Lower lobe of right lung (tissue), 2 donors: ENCODE measurements at regions not wholly inside any gene's neighbourhood (a gene's known extent, or its start where the extent isn't known, plus 50 kb on each side); places are given as distances from the start of the nearest gene placed in this dataset.

Experiments used
- ATAC-seq, 2 donors: fragments of 200-7000 bp; cut with Tn5 transposase; one replicate each; pipeline ENCODE4 v1.9.1; 2020 to 2022; ENCODE audit warnings: mild to moderate bottlenecking in 2 of 2, moderate library complexity in 2 of 2
- DNase-seq: peaks from one replicate; pipeline ENCODE4 v3.0.0-alpha.2; 2020
- H3K27ac ChIP-seq: fragments of 200-600 bp; one replicate; pipeline ENCODE4 v1.8.0; 2022
- H3K27me3 ChIP-seq: fragments of 200-600 bp; one replicate; pipeline ENCODE4 v1.8.0; 2022; ENCODE audit warnings: low read depth
- H3K36me3 ChIP-seq: fragments of 200-600 bp; one replicate; pipeline ENCODE4 v1.8.0; 2022; ENCODE audit warnings: mild to moderate bottlenecking
- H3K4me1 ChIP-seq: fragments of 200-600 bp; one replicate; pipeline ENCODE4 v1.8.0; 2022
- H3K4me3 ChIP-seq: fragments of 200-600 bp; one replicate; pipeline ENCODE4 v1.8.0; 2022; ENCODE audit warnings: mild to moderate bottlenecking
- H3K9me3 ChIP-seq: fragments of 200-600 bp; one replicate; pipeline ENCODE4 v1.8.0; 2022
- intact Hi-C: fragments of 100-400 bp; cut with DNase I; formaldehyde crosslinking; loops from one replicate; pipeline ENCODE4 v1.11.0; 2022
- TF ChIP-seq, protein P1 (sequence below): fragments of 200-600 bp; IDR thresholded peaks from one replicate; pipeline ENCODE4 v1.8.0; 2022; ENCODE audit warnings: antibody characterized with exemption, mild to moderate bottlenecking
- donor health status: DM: no; HTN: yes; CAD: no; lungs with severe emphysema.

DNA sequence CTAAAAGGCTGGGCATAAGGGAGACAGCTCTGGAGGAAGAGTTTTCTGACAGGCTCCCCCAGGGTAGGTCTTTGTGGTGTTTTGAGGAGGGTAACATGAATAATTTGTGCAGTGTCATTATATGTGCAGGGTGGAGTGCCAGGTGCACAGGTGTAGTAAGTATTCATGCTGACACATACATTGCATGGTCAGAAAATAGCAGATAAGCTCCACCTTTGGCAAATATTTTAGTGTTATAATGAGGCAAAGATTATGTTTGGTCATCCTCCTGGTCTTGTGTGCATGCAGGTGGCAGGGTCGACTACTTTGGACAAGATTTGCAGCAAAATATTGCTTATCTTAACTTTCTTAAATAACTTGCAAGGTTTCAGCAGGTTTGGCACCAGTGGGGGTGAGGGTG is 910.4 kb upstream of the PCDH10 start:
- H3K9me3 ChIP-seq, result peaks cover 5% of the 10 kb centered on the region
- TF ChIP-seq, protein P1, sequence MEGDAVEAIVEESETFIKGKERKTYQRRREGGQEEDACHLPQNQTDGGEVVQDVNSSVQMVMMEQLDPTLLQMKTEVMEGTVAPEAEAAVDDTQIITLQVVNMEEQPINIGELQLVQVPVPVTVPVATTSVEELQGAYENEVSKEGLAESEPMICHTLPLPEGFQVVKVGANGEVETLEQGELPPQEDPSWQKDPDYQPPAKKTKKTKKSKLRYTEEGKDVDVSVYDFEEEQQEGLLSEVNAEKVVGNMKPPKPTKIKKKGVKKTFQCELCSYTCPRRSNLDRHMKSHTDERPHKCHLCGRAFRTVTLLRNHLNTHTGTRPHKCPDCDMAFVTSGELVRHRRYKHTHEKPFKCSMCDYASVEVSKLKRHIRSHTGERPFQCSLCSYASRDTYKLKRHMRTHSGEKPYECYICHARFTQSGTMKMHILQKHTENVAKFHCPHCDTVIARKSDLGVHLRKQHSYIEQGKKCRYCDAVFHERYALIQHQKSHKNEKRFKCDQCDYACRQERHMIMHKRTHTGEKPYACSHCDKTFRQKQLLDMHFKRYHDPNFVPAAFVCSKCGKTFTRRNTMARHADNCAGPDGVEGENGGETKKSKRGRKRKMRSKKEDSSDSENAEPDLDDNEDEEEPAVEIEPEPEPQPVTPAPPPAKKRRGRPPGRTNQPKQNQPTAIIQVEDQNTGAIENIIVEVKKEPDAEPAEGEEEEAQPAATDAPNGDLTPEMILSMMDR, result no peak
- H3K4me3 ChIP-seq, result no peak overlapping the region
- no peaks in the 10 kb centered on the region for H3K27me3 ChIP-seq
- H3K27ac ChIP-seq, result no peak overlapping the region
- DNase-seq, result no peak
- intact Hi-C loops, result no loop called here
- H3K36me3 ChIP-seq, result no peaks in the 10 kb centered on the region
- H3K4me1 ChIP-seq, result no peaks in the 10 kb centered on the region
- no peak for ATAC-seq

DNA sequence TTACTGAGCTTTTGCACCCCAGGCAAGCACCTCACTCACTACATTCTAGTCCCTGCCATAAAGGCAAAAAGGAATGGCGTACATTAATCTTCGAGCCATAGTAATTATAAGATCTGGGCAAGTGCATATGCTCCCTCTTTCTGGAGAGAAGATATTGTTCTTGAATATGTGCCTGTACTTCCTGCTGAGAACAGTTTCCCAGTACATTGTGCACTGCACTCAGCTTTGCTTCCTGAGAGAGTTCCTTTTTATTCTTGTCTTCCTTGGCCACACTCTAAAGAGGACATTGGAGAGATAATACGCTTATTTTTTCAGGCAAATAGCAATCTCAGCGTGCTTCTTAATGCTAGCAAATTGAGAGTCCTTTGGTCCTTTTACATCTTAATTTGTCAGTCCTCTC is 909.0 kb upstream of the PCDH10 start:
- intact Hi-C loops, result no loop called here
- no peaks in the 10 kb centered on the region for H3K27me3 ChIP-seq
- ATAC-seq (no peak), DNase-seq (no peak)
- H3K4me1 ChIP-seq, result no peaks in the 10 kb centered on the region
- peaks cover 5% of the 10 kb centered on the region for H3K9me3 ChIP-seq
- H3K4me3 ChIP-seq, result no peak overlapping the region
- TF ChIP-seq, protein P1, result no peak
- no peak overlapping the region for H3K27ac ChIP-seq
- no peaks in the 10 kb centered on the region for H3K36me3 ChIP-seq

DNA sequence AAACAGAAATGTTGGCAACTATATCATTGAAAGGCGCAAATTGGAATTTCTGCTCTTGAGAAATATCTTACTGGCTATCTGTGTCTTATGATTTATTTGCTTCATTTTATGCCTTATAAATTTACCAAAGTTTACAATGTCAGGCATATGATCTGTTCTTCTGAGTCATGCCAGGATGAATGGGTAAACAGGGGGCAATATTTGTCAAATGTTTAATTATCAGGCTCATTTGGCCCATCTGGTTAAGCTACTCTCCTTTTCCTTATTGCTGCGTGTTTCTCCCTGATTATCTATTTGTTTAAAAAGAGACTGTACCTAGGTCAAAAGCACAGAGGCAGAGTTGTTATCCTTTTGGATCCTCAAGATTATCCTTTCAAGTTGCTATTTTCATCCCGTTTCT is 903.8 kb upstream of the PCDH10 start:
- Histone ChIP-seq H3K36me3 (no peaks in the 10 kb centered on the region), H3K27me3 (no peaks in the 10 kb centered on the region), H3K9me3 (peaks cover 5% of the 10 kb centered on the region), H3K27ac (no peak overlapping the region), H3K4me3 (no peak overlapping the region), H3K4me1 (no peaks in the 10 kb centered on the region)
- TF ChIP-seq, protein P1, result no peak
- intact Hi-C loops, result no loop called here
- ATAC-seq (no peak), DNase-seq (no peak)

DNA sequence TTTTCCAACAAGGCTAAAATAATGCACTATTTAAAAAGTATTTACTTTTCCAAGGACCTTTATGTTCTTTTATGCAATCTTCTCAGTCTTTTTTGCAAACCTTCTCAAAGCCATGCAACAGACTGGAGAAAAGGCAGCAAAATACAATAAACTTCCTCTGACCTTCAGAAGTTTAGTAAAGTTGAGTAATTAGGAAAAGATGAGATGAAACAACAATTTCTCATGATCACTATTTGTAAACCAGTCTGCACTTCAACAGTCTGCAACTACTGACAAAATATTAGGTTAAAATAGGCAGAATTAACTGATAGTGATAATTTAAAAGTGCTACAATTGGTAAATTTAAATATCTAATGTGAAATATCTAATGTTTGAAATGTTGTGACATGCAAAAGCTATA is 884.9 kb upstream of the PCDH10 start:
- DNase-seq (no peak), ATAC-seq (no peak)
- H3K27me3 ChIP-seq, result no peaks in the 10 kb centered on the region
- H3K36me3 ChIP-seq, result no peaks in the 10 kb centered on the region
- H3K4me1 ChIP-seq, result no peaks in the 10 kb centered on the region
- intact Hi-C loops, result no loop called here
- no peak overlapping the region for H3K4me3 ChIP-seq
- H3K27ac ChIP-seq, result no peak overlapping the region
- TF ChIP-seq, protein P1, result no peak
- no peaks in the 10 kb centered on the region for H3K9me3 ChIP-seq

DNA sequence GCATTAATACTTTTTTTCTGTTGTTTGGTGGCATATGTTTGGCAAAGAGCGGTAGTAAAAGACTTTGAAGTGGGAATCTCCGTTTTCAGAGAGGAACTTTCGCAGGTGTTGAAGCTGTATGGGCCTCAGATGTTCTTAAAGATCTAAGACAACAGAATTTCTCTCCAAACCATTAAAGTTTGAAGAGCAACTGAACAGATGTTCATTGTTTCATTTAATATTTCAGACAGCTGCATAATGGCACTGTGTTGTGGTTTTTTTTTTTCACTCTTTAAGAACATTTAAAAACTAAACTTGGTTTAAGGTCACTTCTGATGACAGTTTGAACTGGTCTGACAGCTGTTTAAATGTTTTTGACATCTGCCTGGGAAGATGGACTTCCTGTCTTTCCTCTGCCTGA is 882.7 kb upstream of the PCDH10 start:
- no peaks in the 10 kb centered on the region for H3K36me3 ChIP-seq
- no peak for ATAC-seq
- TF ChIP-seq, protein P1, result no peak
- DNase-seq, result no peak
- H3K27me3 ChIP-seq, result no peaks in the 10 kb centered on the region
- H3K9me3 ChIP-seq, result no peaks in the 10 kb centered on the region
- H3K27ac ChIP-seq, result no peak overlapping the region
- no peak overlapping the region for H3K4me3 ChIP-seq
- no peaks in the 10 kb centered on the region for H3K4me1 ChIP-seq
- intact Hi-C loops, result no loop called here

DNA sequence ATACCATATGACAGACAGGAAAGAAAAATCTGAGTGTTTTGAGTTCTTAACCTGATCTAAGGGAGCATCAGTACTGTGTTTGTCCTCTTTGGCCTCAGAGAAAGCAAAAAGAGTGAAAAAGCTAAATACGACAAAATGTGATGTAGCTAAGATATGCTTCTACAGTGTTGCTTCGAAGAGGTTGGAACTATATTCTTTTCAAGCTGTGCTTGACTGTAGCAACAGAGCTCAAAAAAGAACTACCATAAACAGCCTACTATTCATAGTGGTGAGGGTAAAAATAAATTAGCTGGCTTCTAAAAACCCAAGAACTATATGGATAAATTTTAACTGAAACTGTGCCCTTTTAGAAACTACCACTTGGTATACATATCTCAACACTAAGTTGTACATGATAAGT is 881.8 kb upstream of the PCDH10 start:
- no peaks in the 10 kb centered on the region for H3K9me3 ChIP-seq
- intact Hi-C loops, result no loop called here
- no peaks in the 10 kb centered on the region for H3K27me3 ChIP-seq
- H3K36me3 ChIP-seq, result no peaks in the 10 kb centered on the region
- DNase-seq, result no peak
- no peak overlapping the region for H3K27ac ChIP-seq
- no peaks in the 10 kb centered on the region for H3K4me1 ChIP-seq
- ATAC-seq, result no peak
- H3K4me3 ChIP-seq, result no peak overlapping the region
- TF ChIP-seq, protein P1, result no peak
